ENCODE measurements at regions not wholly inside any gene's neighbourhood (a gene's known extent, or its start where the extent isn't known, plus 50 kb on each side); places are given as distances from the start of the nearest gene placed in this dataset.

- Mint-ChIP-seq H3K4me3 (no peak overlapping the region), H3K27ac (no peak overlapping the region), H3K9me3 (no peaks in the 10 kb centered on the region), H3K36me3 (no peaks in the 10 kb centered on the region), H3K4me1 (no peaks in the 10 kb centered on the region)
- DNase-seq (ENCODE audit: low spot score in 2 of 2) (no peak), ATAC-seq (no peak)
Measured at GRCh38 chr21:39016740-39017315, 166.4 kb downstream of the PSMG1 start.

- Mint-ChIP-seq H3K9me3 (no peaks in the 10 kb centered on the region), H3K4me3 (no peak overlapping the region), H3K4me1 (no peaks in the 10 kb centered on the region), H3K27ac (no peak overlapping the region), H3K36me3 (no peaks in the 10 kb centered on the region)
- DNase-seq (ENCODE audit: low spot score in 2 of 2) (no peak), ATAC-seq (no peak)
Measured at GRCh38 chr21:39014747-39015146, 168.5 kb downstream of the PSMG1 start.

- Mint-ChIP-seq H3K9me3 (no peaks in the 10 kb centered on the region), H3K4me3 (no peak overlapping the region), H3K36me3 (no peaks in the 10 kb centered on the region), H3K4me1 (no peaks in the 10 kb centered on the region), H3K27ac (no peak overlapping the region)
- DNase-seq (ENCODE audit: low spot score in 2 of 2): no peak
- ATAC-seq: peak; percentile 26
Measured at GRCh38 chr21:39012326-39013230, 170.7 kb downstream of the PSMG1 start.

- Mint-ChIP-seq H3K4me1 (no peaks in the 10 kb centered on the region), H3K36me3 (no peaks in the 10 kb centered on the region), H3K27ac (no peak overlapping the region), H3K9me3 (no peaks in the 10 kb centered on the region), H3K4me3 (no peak overlapping the region)
- DNase-seq (ENCODE audit: low spot score in 2 of 2) (no peak), ATAC-seq (no peak)
Measured at GRCh38 chr21:39011911-39012310, 171.3 kb downstream of the PSMG1 start.

GRCh38 chr21:39010629-39011404, 172.4 kb downstream of the PSMG1 start:
- Mint-ChIP-seq H3K4me1 (no peaks in the 10 kb centered on the region), H3K4me3 (no peak overlapping the region), H3K9me3 (no peaks in the 10 kb centered on the region), H3K36me3 (no peaks in the 10 kb centered on the region), H3K27ac (no peak overlapping the region)
- DNase-seq (ENCODE audit: low spot score in 2 of 2) (no peak), ATAC-seq (no peak)

GRCh38 chr21:39009587-39010225, 173.5 kb downstream of the PSMG1 start:
- ATAC-seq (peak; percentile 27), DNase-seq (ENCODE audit: low spot score in 2 of 2) (no peak)
- Mint-ChIP-seq H3K36me3 (no peaks in the 10 kb centered on the region), H3K9me3 (no peaks in the 10 kb centered on the region), H3K4me3 (no peak overlapping the region), H3K27ac (no peak overlapping the region), H3K4me1 (peaks cover 4% of the 10 kb centered on the region)

GRCh38 chr21:39007985-39008384, 175.3 kb downstream of the PSMG1 start:
- peaks cover 10% of the 10 kb centered on the region for H3K4me1 Mint-ChIP-seq
- DNase-seq (ENCODE audit: low spot score in 2 of 2) (no peak), ATAC-seq (no peak)
- no peaks in the 10 kb centered on the region for H3K36me3 Mint-ChIP-seq
- no peak overlapping the region for H3K27ac Mint-ChIP-seq
- no peak overlapping the region for H3K4me3 Mint-ChIP-seq
- H3K9me3 Mint-ChIP-seq: no peaks in the 10 kb centered on the region

- ATAC-seq: no peak
- Mint-ChIP-seq H3K4me1 (peaks cover 10% of the 10 kb centered on the region), H3K27ac (no peak overlapping the region), H3K4me3 (no peak overlapping the region), H3K36me3 (no peaks in the 10 kb centered on the region), H3K9me3 (no peaks in the 10 kb centered on the region)
- DNase-seq (ENCODE audit: low spot score in 2 of 2): no peak
Measured at GRCh38 chr21:39007532-39007931, 175.7 kb downstream of the PSMG1 start.

- Mint-ChIP-seq H3K9me3 (no peaks in the 10 kb centered on the region), H3K36me3 (no peaks in the 10 kb centered on the region), H3K4me1 (peaks cover 10% of the 10 kb centered on the region), H3K27ac (no peak overlapping the region), H3K4me3 (no peak overlapping the region)
- ATAC-seq (no peak), DNase-seq (ENCODE audit: low spot score in 2 of 2) (no peak)
Measured at GRCh38 chr21:39006571-39007311, 176.5 kb downstream of the PSMG1 start.

- no peak for DNase-seq (ENCODE audit: low spot score in 2 of 2)
- Mint-ChIP-seq H3K4me1 (peaks cover 21% of the 10 kb centered on the region), H3K4me3 (no peak overlapping the region), H3K9me3 (no peaks in the 10 kb centered on the region), H3K27ac (no peak overlapping the region), H3K36me3 (no peaks in the 10 kb centered on the region)
- ATAC-seq: no peak
Measured at GRCh38 chr21:39005502-39005787, 177.8 kb downstream of the PSMG1 start.

- H3K4me3 Mint-ChIP-seq: no peak overlapping the region
- H3K9me3 Mint-ChIP-seq: no peaks in the 10 kb centered on the region
- ATAC-seq (no peak), DNase-seq (ENCODE audit: low spot score in 2 of 2) (no peak)
- no peaks in the 10 kb centered on the region for H3K36me3 Mint-ChIP-seq
- peaks cover 26% of the 10 kb centered on the region for H3K4me1 Mint-ChIP-seq
- H3K27ac Mint-ChIP-seq: no peak overlapping the region
Measured at GRCh38 chr21:39004634-39005501, 178.4 kb downstream of the PSMG1 start.

GRCh38 chr21:39003982-39004633, 179.1 kb downstream of the PSMG1 start:
- no peaks in the 10 kb centered on the region for H3K36me3 Mint-ChIP-seq
- no peak overlapping the region for H3K4me3 Mint-ChIP-seq
- H3K4me1 Mint-ChIP-seq: peaks cover 28% of the 10 kb centered on the region
- no peak overlapping the region for H3K27ac Mint-ChIP-seq
- DNase-seq (ENCODE audit: low spot score in 2 of 2) (no peak), ATAC-seq (no peak)
- no peaks in the 10 kb centered on the region for H3K9me3 Mint-ChIP-seq

GRCh38 chr21:39001341-39001740, 181.9 kb downstream of the PSMG1 start:
- no peaks in the 10 kb centered on the region for H3K36me3 Mint-ChIP-seq
- no peaks in the 10 kb centered on the region for H3K9me3 Mint-ChIP-seq
- H3K4me3 Mint-ChIP-seq: no peak overlapping the region
- ATAC-seq: no peak
- no peak overlapping the region for H3K27ac Mint-ChIP-seq
- DNase-seq (ENCODE audit: low spot score in 2 of 2): no peak
- H3K4me1 Mint-ChIP-seq: peaks cover 28% of the 10 kb centered on the region

GRCh38 chr21:39000496-39000895, 182.8 kb downstream of the PSMG1 start:
- Mint-ChIP-seq H3K4me1 (peaks cover 28% of the 10 kb centered on the region), H3K36me3 (no peaks in the 10 kb centered on the region), H3K4me3 (no peak overlapping the region), H3K27ac (no peak overlapping the region), H3K9me3 (no peaks in the 10 kb centered on the region)
- DNase-seq (ENCODE audit: low spot score in 2 of 2) (no peak), ATAC-seq (peak; percentile 77)

Measured in stimulated activated effector memory CD8-positive, alpha-beta T cell treated with anti-CD3 and anti-CD28 coated beads, Interleukin-12 subunit alpha, Interleukin-12 subunit beta, amount 100 ng/mL, for 72 hours (primary cell).